Panc1 (cell line): ENCODE measurements at regions not wholly inside any gene's neighbourhood (a gene's known extent, or its start where the extent isn't known, plus 50 kb on each side); places are given as distances from the start of the nearest gene placed in this dataset.

Experiments
- ATAC-seq: fragments of 200-7000 bp; cut with Tn5 transposase; 2 replicates; pipeline ENCODE4 v1.9.1; 2020; ENCODE audit warnings: mild to moderate bottlenecking, moderate library complexity
- BruUV-seq: library from RNA; stranded (reverse); fragments of 400-500 nt; replicated peaks from 2 replicates; lab custom pipeline; 2021; lab: Mats Ljungman, UMichigan
- CTCF ChIA-PET: fragments of 300-600 bp; sonication (Branson Sonifier 250); formaldehyde crosslinking; loops from one replicate; lab custom pipeline; 2022; ENCODE audit warnings: antibody characterized with exemption; lab: Charles Lee
- POLR2A ChIA-PET: fragments of 300-600 bp; sonication (Branson Sonifier 250); formaldehyde crosslinking; loops from one replicate; lab custom pipeline; 2022; ENCODE audit warnings: antibody characterized with exemption; lab: Charles Lee
- DNase-seq: peaks from one replicate; pipeline ENCODE4 v3.0.0-alpha.2; 2010; ENCODE audit warnings: low read depth, low spot score
- H3K27ac ChIP-seq: 2 replicates; pipeline ENCODE4 v1.5.1; 2011; ENCODE audit warnings: mild to moderate bottlenecking, low read length, inconsistent platforms
- H3K27me3 ChIP-seq: fragments of 200-500 bp; sonication (Bioruptor generic); 2 replicates; pipeline ENCODE4 v1.6.0; 2014; ENCODE audit warnings: low read length, inconsistent platforms; ENCODE audit not compliant: control insufficient read depth, insufficient read depth
- H3K36me3 ChIP-seq: fragments of 200-500 bp; sonication (Bioruptor generic); 2 replicates; pipeline ENCODE4 v1.5.1; 2014; ENCODE audit warnings: inconsistent platforms, mild to moderate bottlenecking, low read length, moderate library complexity; ENCODE audit not compliant: control insufficient read depth, insufficient read depth
- H3K4me1 ChIP-seq: 2 replicates; pipeline ENCODE4 v1.5.1; 2011; ENCODE audit warnings: inconsistent platforms, mild to moderate bottlenecking, low read length, moderate library complexity; ENCODE audit not compliant: control insufficient read depth, insufficient read depth
- H3K4me3 ChIP-seq, 2 experiments: 2 replicates each; pipeline ENCODE4 v1.5.1; 2011 to 2012; ENCODE audit warnings: low read depth in 2 of 2, low read length in 2 of 2, mild to moderate bottlenecking in 2 of 2, inconsistent platforms in 1 of 2, moderate library complexity in 1 of 2
- H3K9me3 ChIP-seq: fragments of 200-500 bp; sonication (Bioruptor generic); 2 replicates; pipeline ENCODE4 v1.5.1; 2014; ENCODE audit warnings: low read depth, mild to moderate bottlenecking, inconsistent platforms, low read length, moderate library complexity; ENCODE audit not compliant: control insufficient read depth, insufficient read depth
- CTCF ChIP-seq: fragments of 450-650 bp; IDR thresholded peaks from 2 replicates; pipeline ENCODE4 v1.5.1; 2017; ENCODE audit warnings: mild to moderate bottlenecking
- POLR2AphosphoS5 ChIP-seq: IDR thresholded peaks from 2 replicates; pipeline ENCODE4 v1.6.1; 2012; ENCODE audit warnings: mild to moderate bottlenecking, low read depth, low read length, moderate library complexity
- REST ChIP-seq, 2 experiments: IDR thresholded peaks; 2 replicates each; pipeline ENCODE4 v1.6.1; 2011 to 2012; ENCODE audit warnings: low read depth in 2 of 2, control low read depth in 1 of 2, low read length in 1 of 2, mild to moderate bottlenecking in 1 of 2, moderate library complexity in 1 of 2; ENCODE audit not compliant: insufficient read depth in 1 of 2
- SIN3A ChIP-seq: IDR thresholded peaks from 2 replicates; pipeline ENCODE4 v1.6.1; 2012; ENCODE audit warnings: low read depth, mild to moderate bottlenecking, low read length, moderate library complexity, borderline replicate concordance; ENCODE audit not compliant: insufficient read depth
- TCF7L2 ChIP-seq: IDR thresholded peaks from 2 replicates; pipeline ENCODE4 v1.6.1; 2011; ENCODE audit warnings: mild to moderate bottlenecking, low read depth, low read length, inconsistent platforms
- in situ Hi-C: cut with HindIII; loops from 2 replicates; pipeline ENCODE4 v1.10.0; 2016; ENCODE audit warnings: low sequenced_read_pairs, low pct_unique_long_range_greater_than_20kb
- intact Hi-C: fragments of 100-400 bp; cut with micrococcal nuclease; formaldehyde crosslinking; loops from one replicate; pipeline ENCODE4 v1.10.0; 2022; ENCODE audit not compliant: unreplicated experiment

GRCh38 chr5:60330236-60330635 lies 369.7 kb downstream of the DEPDC1B start:
- H3K4me1 ChIP-seq = no peaks in the 10 kb centered on the region
- no TSS peak for BruUV-seq
- no peak for DNase-seq
- H3K9me3 ChIP-seq = no peaks in the 10 kb centered on the region
- no peak overlapping the region for H3K27ac ChIP-seq
- no peak overlapping the region for H3K4me3 ChIP-seq
- no peak for TF ChIP-seq POLR2AphosphoS5
- no peak for TF ChIP-seq TCF7L2
- no peak for TF ChIP-seq REST (IDR thresholded peaks at IDR 0.05; ENCODE audit: insufficient read depth in 1 of 2, low read depth in 2 of 2, low read length in 1 of 2)
- no peak for TF ChIP-seq SIN3A
- TF ChIP-seq CTCF = no peak
- ATAC-seq = no peak
- H3K36me3 ChIP-seq = no peaks in the 10 kb centered on the region
- CTCF ChIA-PET = no interaction called here
- H3K27me3 ChIP-seq = no peaks in the 10 kb centered on the region
- POLR2A ChIA-PET = no interaction called here
- in situ Hi-C loops = no loop called here
- intact Hi-C loops = no loop called here

- no peaks in the 10 kb centered on the region for H3K27me3 ChIP-seq
- no peak overlapping the region for H3K4me3 ChIP-seq
- H3K4me1 ChIP-seq = no peaks in the 10 kb centered on the region
- in situ Hi-C loops (no loop called here), intact Hi-C loops (no loop called here)
- no peaks in the 10 kb centered on the region for H3K36me3 ChIP-seq
- no peaks in the 10 kb centered on the region for H3K9me3 ChIP-seq
- ATAC-seq = no peak
- H3K27ac ChIP-seq = no peak overlapping the region
- DNase-seq = no peak
- ChIA-PET CTCF (no interaction called here), POLR2A (no interaction called here)
- TF ChIP-seq REST (IDR thresholded peaks at IDR 0.05; ENCODE audit: insufficient read depth in 1 of 2, low read depth in 2 of 2, low read length in 1 of 2) (no peak), SIN3A (no peak), TCF7L2 (no peak), CTCF (no peak), POLR2AphosphoS5 (no peak)
- BruUV-seq = no TSS peak
Observed at GRCh38 chr5:60325870-60326269, 374.1 kb downstream of the DEPDC1B start.
